ENCODE measurements at regions not wholly inside any gene's neighbourhood (a gene's known extent, or its start where the extent isn't known, plus 50 kb on each side); places are given as distances from the start of the nearest gene placed in this dataset.
"Not testable (repeated sequence)": the region's sequence is repeated elsewhere in the genome, so short reads cannot be mapped to it uniquely, and the experiment has no call there.

DNA sequence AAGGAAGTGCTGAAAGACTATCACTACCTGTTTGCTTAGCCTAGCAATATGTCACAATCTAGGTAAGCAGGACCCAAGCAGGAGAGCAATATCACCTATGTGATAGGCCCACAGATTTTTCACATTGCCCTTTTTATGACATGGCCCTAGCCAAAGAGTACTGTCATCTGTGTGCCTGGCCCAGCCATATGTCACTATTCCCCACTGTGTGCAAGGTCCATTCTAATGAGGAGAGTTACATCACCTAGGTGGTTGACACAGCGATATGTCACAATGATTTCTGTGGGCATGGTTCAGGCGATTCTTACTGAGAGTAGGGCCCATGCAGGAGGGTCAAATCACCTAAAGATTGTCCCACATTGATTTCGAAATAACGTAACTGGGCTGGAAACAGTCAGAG lies 967.7 kb upstream of the AMELY start:
- FAIRE-seq: no peak
- DNase-seq (ENCODE audit: low spot score): no peak

DNA sequence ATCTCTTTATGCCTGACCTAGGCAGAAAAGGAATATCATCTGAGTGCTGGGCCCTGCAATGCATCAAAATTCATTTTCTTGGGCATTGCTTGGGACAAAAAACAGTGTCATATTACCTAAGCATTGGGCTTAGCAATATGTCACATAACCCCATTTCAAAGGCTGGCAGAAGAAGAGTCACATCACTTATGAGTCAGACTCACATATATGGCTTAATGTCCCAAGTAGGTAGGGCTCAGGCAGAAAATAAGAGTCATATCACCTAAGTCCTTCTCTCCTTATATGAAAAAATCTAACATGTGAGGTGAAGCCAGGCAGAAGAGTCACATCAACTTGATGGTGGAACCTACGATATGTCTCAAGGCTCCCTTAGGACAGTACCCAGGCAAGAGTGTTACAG lies 967.2 kb upstream of the AMELY start:
- FAIRE-seq: no peak
- DNase-seq (ENCODE audit: low spot score): peak; percentile 20

DNA sequence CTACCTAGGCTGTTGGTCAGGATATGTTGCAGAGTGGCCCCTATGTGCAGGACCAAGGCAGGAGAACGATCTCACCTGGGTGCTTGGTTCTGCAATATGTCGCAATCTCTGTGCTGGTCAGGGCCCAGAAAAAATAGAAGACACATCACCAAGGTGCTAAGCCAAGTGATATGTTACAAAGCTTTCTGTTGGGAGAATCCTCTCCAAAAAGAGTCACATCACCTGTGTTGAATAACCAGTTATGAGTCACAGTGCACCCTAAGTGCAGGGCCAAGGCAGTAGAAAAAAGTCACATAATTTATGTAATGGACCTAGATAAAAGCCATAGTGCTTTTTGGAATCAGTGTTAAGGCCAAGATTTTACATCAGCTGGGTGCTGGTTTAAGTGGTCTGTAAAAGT lies 965.9 kb upstream of the AMELY start:
- no peak for FAIRE-seq

DNA sequence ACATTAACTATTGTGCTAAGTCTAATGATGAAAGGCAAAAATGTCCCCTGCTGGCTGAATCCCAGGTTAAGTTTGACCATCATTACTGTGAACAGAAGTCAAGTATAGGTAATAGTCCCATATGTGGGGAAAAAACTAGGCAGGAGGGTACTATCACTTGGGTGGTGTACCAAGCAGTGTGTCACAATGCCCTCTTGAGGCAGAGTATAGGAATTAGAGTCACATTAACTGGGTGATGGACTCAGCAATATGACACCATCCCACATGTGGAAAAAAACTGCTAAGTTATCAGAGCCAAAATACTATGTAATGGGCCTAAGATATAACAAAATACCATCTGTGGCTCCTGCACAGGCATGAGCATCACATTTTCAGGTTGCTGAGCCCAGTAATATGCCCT lies 962.5 kb upstream of the AMELY start:
- DNase-seq (ENCODE audit: low spot score): peak; percentile 47
- no peak for FAIRE-seq

More for the DNA sequence above, 965.9 kb upstream of the AMELY start:
- no peak for DNase-seq (ENCODE audit: low spot score)

DNA sequence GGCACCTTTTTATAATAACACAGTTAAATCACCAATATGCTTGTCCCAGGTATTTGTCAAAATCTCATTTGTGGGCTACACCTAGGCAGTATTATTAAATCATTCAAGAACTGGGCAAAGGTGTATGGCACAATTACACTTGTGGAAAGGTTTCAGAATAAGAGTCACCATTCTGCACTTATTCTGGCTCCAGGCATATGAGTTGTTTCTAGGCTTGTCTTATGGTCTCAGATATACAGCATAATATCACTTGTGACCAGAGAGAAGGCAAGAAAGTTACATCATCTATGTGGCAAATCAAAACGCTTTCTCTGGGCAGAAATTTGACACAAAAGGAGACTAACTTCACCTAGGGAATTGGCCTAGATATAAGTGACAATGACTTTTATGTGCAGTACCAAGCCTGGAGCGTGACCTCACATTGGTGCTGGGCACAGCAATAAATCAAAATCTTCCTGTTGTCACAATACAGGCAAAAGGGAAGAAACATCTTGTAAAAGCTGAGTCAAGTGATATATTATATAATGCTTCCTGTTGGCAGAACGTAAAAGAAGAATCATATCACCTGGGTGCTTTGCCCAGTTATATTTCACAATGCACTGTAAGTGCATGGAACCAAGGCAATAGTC lies 959.9 kb upstream of the AMELY start:
- no peak for FAIRE-seq
- DNase-seq (ENCODE audit: low spot score): no peak

DNA sequence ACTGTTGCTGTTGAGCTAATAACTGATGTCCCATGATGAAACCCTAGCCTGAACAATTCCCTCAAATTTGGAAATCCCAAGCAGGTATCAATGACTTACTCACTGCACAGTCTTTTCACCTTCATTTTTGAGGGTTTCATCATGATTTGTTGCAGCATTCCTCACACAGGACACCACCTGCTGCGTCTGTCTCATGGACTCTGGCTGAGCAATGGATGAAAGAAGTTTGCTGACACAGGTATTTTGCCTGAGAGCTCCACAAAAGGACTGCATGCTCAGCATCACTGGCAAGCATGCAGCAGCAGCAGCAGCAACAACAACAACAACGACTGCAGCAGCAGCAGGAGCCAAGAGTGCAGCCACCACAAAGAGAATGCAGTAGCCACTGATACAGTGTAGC lies 955.4 kb upstream of the AMELY start:
- FAIRE-seq (no peak), DNase-seq (ENCODE audit: low spot score) (no peak)

DNA sequence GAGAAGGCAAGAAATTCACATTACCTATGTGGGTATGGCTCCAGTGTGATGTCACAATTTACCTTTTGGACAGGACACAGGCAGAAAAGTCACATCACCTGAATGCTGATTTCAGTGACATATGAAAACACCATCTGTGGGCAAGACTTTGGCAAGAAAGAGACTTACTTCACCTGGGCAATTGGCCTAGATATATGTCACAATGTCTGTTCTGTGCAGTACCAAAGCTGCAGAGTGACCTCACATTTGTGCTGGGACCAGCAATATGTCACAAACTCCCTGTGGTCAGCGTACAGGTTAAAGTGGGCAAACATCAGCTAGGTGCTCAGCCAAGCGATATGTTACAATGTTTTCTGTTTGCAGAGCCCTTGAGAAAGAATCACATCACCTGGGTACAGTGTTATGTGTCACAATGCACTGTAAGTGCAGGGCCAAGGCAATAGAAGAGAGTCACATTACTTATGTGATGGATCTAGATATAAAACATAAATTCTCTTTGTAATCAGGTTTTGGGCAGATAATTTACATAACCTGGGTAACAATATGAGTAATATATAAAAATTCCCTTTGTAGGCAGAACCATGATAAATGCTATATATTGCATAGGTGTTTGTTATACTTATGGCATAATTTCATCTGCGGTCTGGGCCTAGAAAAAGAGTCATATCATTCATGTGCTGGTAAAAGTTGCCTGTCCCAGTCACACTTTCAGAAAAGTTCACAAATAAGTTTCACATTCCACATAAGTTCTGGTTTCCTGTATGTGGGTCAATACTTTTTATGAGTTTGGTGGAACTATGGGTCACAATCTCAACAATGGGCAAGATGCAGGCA lies 949.4 kb upstream of the AMELY start:
- DNase-seq (ENCODE audit: low spot score) (no peak), FAIRE-seq (no peak)

DNA sequence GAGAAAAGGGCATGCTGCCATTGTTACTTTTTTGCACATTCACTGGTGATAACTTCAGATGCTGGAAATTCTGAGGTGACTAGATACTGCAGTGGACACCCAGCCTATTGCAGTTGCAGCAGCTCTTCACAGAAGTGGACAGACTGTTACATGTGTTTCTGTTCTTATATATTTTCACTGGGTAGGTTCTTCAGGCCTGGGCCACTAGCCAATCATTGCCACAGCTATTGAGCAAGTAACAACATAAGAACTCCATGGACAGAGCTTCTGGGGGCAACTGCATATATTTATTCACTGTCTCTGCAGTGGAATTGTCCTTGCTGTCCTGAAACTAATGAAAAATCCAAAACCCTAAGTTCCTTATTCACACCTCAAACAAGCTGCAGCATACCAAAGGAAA lies 938.6 kb upstream of the AMELY start:
- FAIRE-seq: no peak
- DNase-seq (ENCODE audit: low spot score): no peak

DNA sequence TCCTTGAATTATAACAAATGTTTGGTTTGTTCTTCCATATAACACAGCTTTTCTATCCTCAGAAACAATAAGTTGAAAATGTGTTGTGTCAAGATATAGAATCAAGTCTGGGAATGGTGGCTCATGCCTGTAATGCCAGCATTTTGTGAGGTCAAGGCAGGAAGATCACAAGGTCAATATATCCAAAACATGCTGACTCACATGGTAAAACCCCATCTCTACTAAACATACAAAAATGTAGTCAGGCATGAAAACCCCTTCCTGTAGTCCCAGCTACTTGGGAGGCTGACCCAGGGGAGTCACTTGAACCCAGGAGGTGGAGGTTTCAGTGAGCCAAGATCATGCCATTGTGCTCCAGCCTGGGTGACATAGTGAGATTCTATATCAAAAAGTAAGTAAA lies 934.2 kb upstream of the AMELY start:
- DNase-seq (ENCODE audit: low spot score) (peak; percentile 53), FAIRE-seq (peak; percentile 61)

DNA sequence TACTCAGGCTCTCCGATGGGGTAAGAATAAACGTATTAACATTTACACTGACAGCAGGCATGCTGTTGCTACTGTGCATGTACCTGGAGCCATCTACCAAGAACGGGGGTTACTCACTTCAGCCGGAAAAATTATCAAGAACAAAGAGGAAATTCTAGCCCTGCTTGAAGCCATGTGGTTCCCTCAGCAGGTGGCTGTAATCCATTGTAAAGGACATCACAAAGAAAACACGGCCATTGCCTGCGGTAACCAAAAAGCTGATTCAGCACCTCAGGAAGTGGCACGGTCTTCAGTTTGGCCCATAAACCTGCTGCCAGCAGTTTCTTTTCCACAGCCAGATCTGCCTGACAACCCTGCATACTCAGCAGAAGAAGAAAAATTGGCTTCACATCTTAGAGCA lies 925.5 kb upstream of the AMELY start:
- FAIRE-seq (no peak), DNase-seq (ENCODE audit: low spot score) (no peak)

DNA sequence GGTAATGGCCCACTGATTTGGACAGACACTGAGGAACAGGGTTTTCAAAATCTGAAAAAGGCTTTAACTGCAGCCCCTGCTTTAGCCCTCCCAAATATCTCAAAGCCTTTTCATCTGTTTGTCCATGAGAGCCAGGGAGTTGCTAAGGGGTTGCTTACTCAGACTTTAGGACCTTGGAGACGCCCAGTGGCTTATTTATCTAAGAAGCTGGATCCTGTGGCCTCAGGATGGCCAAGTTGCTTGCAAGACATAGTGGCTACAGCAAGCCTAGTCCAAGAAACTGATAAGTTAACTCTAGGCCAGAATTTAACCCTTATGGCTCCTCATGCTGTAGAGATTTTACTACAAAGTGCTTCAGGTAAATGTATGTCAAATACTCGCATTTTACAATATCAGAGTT lies 924.8 kb upstream of the AMELY start:
- no peak for FAIRE-seq
- DNase-seq (ENCODE audit: low spot score): no peak

DNA sequence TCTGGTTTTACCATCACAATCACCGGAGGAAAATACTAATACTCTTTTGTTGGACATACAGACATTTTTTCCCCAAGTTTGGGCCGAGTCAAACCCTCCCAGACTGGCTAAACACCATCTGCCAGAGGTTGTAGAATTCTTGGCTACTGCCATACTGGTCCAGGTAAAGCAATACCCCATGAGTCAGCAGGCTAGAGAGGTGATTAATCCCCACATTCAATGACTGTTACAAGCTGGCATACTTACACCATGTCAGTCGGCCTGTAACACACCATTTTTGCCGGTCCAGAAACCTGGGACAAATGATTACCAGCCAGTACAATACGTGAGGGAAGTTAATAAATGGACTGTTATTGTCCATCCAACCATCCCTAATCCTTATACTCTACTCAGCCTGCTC lies 923.9 kb upstream of the AMELY start:
- FAIRE-seq (peak; percentile 58), DNase-seq (ENCODE audit: low spot score) (peak; percentile 35)

DNA sequence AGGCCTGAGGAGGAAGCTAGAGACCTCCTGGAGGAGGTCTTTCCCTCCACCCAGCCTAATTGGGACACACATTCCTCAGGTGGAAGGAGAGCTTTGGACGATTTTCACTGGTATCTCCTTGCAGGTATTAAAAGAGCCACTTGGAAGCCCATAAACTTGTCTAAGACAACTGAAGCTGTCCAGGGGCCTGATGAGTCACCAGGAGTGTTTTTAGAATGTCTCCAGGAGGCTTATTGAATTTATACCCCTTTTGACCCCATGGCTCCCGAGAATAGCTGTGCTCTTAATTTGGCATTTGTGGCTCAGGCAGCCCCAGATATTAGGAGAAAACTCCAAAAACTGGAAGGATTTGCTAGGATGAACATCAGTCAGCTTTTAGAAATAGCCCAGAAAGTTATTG lies 922.7 kb upstream of the AMELY start:
- FAIRE-seq (no peak), DNase-seq (ENCODE audit: low spot score) (no peak)

DNA sequence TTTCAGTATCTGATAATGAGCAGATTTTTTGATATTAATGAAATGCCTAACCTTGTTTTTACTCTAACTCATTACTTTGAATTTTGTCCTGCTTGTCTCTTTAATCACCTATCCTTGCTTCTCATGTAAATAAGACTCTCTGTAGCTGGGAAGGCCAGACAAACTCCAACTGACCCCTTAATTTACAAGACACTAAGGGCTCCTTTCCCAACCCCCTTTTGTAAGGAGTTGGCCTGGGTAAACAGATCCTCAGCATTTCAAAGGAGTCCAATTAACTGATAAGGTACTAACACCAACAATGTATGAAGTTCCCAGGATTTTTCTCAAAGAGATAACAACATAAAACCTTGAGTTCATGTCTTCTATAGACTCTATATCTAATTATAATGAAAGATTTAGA lies 919.3 kb upstream of the AMELY start:
- DNase-seq (ENCODE audit: low spot score); FAIRE-seq: not testable (repeated sequence)

DNA sequence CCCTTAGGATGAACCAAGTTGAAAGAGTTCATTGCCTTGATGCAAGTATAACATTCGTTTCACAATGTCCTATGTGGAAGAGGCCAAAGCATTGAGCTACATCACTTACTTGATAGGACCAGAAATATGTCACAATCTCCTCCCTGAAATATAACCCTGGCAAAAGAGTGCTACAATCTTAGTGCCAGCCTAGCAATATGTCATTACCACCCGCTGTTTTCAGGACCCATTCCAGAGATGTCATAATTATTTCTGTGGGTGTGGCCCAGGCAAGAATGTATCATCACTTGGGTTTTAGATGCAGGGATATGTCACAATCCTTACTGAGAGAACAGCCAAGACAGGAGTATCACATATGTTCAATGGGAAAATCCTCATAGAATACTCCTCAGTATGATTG lies 915.0 kb upstream of the AMELY start:
- FAIRE-seq: no peak
- DNase-seq (ENCODE audit: low spot score): no peak

DNA sequence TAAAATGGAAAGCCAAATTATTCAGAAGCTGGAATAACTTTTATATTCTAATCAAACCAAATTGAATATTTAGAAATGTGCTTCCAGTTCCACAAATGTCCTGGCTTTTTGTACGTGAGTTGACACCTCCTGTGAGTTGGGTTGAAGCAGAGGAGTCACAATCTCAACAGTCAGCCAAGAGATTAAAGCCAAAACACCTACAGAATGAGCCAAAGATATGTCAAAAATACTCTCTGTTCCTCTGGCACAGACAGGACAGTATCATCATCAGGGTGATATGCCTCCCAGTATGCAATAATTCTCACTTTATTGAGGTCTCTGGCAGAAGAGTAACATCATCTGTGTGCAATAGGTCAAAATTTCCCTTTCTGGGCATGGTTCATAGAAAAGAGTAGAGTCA lies 914.3 kb upstream of the AMELY start:
- FAIRE-seq: no peak
- no peak for DNase-seq (ENCODE audit: low spot score)

DNA sequence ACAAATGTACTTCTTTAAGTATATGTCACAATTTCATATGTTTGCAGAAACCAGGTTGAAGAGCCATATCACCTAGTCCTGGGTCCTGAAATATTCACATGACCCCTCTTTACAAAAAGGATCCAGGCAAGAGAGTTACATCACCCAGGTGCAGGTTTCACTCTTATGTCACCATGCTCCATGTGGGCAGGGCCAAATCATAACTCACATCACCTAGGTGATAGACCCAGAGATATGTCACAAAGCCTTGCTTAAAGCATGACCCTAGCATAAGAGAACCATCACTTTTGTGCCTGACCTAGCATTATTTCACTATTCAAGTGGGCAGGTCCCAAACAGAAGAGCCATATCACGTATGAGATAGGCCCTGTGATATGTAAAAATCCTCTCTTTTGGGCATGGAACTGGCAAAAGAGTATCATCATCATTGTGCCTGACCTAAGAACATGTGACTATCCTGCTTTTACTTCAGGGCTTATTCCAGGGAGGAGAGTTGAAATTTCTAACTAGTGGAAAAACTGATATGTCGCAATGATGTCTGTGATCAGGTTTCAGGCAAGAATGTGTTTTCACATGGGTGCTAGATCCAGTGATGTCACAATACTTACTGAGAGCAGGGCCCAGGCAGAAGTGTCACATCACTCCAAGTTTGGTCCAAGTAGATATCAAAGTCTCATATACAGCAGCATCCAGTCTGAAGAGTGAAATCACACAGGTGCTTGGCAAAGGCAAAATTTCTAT lies 909.9 kb upstream of the AMELY start:
- FAIRE-seq (no peak), DNase-seq (ENCODE audit: low spot score) (no peak)

DNA sequence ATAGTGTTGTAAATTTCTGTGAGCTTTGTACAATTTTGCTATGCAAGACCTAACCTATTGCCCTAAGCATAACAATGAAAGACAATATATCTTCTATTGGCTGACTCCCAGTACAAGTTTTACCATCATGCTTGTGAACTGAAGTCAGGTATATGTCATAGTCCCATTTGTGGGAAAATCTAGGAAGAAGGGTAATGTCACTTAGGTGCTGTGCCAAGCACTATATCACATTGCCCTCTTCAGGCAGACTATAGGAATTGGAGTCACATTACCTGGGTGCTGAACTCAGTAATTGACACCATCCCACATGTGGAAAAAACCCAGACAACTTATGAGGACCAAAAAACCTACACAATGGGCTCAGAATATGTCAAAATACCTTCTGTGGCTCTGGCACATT lies 907.4 kb upstream of the AMELY start:
- FAIRE-seq: no peak
- peak; percentile 69 for DNase-seq (ENCODE audit: low spot score)

DNA sequence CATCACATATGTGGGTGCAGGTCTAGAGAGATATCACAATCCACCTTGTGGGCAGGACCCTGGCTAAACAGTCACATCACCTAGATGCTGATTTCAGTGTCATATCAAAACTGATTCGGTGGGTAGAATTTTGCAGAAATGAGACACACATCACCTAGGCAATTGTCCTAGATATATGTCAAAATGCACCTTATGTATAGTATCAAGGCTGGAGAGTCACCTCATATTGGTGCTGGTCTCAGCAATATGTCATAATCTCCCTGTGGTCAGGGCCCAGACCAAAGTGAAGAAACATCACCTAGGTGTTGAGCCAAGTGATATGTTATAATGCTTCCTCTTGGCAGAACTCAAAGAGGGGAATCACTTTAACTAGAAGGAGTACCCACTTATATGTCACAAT lies 905.0 kb upstream of the AMELY start:
- DNase-seq (ENCODE audit: low spot score) (no peak), FAIRE-seq (no peak)

DNA sequence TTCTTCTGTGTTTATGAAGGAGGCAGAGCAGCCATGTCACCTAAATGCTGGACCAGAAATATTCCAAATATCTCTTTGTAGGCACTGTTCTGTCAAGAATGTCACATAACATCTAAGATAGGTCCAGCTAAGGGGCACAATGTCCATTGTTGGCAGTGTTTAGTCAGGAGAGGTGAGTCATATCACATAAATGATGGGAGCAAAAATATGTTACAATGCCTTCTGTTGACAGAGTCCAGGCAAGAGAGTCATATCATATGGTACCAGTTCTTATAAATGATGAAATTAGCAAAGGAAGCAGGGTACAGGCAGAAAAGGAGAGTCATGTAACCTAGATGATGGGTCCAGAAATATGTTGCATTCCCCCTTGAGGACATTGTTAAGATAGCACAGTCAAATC lies 904.4 kb upstream of the AMELY start:
- FAIRE-seq: no peak

DNA sequence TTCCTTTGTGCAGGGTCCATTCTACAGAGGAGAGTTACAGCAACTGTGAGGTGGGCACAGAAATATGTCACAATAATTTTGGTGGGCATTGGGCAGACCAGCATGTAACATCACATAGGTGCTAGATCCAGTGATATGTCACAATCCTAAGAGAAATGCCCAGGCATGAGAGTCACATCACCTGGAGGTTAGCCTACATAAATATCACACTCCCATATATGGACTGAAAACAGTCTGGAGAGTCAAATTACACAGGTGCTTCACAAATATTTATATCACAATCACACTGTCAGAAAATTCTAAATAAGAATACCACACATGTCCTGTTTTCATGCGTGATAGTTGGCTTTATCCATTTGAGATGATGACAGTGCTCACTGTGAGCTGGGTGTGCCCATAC lies 903.7 kb upstream of the AMELY start:
- FAIRE-seq (no peak), DNase-seq (ENCODE audit: low spot score) (no peak)

More for the DNA sequence above, 904.4 kb upstream of the AMELY start:
- DNase-seq (ENCODE audit: low spot score): peak; percentile 47

DNA sequence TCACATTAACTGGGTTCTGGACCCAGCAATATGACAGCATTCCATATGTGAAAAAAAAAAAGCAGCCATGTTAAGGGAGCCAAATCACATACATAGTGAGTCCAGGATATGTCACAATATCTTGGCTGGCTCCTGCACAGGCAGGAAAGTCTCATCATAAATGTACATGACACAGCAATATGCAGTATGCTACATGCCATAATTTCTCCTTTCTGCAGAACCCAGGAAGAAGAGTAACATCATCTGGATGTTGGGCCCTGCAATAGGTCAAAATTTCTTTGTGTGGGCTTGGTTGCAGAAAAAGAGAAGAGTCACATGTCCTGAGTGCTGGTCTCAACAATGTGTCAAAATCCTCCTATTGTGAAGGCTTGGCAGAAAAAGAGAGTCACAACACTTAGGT lies 902.8 kb upstream of the AMELY start:
- no peak for DNase-seq (ENCODE audit: low spot score)
- no peak for FAIRE-seq

All from RCC 7860 (cell line).